HG02885 (cell line): ENCODE measurements at regions not wholly inside any gene's neighbourhood (a gene's known extent, or its start where the extent isn't known, plus 50 kb on each side); places are given as distances from the start of the nearest gene placed in this dataset.
"Not testable (repeated sequence)": the region's sequence is repeated elsewhere in the genome, so short reads cannot be mapped to it uniquely, and the experiment has no call there.

Experiments
- ATAC-seq: cut with Tn5 transposase; IDR thresholded peaks from one replicate; pipeline ENCODE4 v1.9.1; 2021; ENCODE audit warnings: mild to moderate bottlenecking; ENCODE audit not compliant: unreplicated experiment, poor library complexity

DNA sequence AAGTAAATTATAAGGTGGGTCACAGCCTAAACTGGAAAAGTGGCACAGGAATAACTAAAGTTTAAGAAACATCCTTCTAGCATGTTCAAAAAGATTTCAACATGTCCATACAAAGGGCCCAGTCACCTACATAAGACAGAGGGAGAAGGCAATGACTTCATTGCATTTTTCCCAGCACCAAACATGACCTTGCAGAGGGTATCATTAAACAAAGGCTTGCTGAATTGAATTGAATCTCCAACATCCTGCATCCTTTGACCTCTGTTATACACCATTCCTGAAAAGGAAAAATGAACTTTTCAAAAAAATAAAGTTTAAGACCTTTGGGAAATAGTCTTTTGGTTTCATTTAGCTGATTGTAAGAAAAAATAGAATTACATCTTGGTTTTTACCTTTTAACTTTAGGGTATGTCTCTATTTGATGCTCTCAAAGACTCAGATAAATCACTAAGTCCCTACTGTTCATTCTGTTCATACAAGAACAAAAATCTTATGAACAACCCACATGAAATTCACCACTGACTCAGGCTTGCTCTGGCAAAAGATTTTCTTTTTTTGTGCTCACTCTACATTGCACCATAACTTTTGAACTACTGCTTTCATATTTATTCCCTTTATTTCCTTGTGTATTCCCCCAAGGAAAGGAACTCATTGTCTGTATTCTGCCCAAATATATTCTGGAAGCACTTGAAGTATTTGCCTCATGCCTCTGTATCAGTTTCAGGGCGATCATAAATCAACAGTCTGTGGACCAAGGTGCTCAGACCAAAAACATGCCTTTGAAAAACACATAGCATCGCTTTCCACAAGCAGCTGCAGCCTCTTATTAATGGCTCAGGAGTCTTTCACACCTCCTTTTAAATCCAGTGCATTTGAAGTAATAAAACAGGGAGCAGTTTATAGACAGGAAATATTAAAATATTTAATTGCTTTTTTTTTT is 121.7 kb downstream of the DUSP6 start:
- ATAC-seq: no peak

GRCh38 chr12:89228491-89228890 is 123.8 kb downstream of the DUSP6 start:
- ATAC-seq: no peak

GRCh38 chr12:89227774-89228173 is 124.5 kb downstream of the DUSP6 start:
- ATAC-seq: no peak

- ATAC-seq: peak; percentile 58
These were observed 126.4 kb downstream of the DUSP6 start for GRCh38 chr12:89225808-89226411.

DNA sequence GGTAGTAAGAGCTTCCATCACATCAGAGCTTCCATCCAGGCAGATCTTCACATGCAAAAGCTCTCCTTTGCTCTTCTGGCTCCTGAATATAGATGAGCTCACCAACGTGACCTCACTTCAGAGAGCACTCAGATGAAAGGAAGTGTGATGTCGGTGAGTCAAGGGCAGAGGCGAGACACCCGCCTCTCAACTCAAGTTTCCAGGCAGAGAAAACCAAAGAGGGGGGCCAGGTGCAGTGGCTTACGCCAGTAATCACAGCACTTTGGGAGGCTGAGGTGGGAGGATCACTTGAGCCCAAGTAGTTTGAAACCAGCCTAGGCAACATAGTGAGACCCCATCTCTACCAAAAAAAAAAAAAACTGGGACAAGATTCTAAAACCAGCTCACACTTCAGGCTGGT is 126.9 kb downstream of the DUSP6 start:
- ATAC-seq: peak; percentile 84

DNA sequence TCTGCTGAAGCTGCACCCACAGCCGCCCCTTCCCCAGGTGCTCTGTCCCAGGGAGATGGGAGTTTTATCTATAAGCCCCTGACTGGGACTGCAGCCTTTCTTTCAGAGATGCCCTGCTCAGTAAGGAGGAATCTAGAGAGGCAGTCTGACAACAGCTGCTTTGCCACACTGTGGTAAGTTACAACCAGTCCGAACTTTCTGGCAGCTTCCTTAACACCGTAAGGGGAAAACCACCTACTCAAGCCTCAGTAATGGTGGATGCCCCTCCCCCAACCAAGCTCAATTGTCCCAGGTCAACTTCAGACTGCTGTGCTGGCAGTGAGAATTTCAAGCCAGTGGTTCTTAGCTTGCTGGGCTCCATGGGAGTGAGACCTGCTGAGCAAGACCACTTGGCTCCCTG is 129.7 kb downstream of the DUSP6 start:
- ATAC-seq: not testable (repeated sequence)

GRCh38 chr12:89217472-89217871 is 134.8 kb downstream of the DUSP6 start:
- no peak for ATAC-seq

DNA sequence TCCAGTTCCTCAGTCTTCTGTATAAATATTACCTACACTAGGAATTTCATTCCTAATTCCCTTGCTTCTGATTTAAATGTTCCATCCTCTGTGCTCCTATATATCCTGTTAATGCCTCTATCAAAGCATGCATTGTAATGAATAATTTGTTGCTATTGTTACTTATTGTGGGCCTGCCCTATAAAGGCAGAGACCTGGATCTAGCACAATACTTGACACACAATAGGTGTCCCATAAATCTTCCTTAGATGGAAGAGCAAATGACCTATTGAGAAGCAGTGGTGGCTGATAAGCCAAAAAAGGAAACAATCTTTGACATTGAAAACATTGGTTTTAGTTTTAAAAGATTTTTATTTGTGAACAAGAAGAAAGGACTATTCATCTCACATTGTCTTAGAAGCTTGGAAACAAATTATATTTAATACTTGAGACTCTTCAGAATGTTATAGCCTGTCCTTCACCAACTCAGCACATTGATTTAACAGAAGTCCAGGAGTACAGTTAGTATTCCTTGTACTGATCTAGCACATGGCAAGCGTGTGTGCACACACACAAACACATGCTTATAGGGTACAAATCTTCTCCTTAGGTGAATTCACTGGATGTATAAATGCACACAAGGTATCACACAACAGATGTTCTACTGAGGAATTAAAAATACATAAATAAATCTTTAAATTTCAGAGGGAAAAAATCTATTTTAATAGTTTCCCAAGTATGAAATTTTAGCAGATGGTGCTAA is 135.9 kb downstream of the DUSP6 start:
- ATAC-seq: no peak

DNA sequence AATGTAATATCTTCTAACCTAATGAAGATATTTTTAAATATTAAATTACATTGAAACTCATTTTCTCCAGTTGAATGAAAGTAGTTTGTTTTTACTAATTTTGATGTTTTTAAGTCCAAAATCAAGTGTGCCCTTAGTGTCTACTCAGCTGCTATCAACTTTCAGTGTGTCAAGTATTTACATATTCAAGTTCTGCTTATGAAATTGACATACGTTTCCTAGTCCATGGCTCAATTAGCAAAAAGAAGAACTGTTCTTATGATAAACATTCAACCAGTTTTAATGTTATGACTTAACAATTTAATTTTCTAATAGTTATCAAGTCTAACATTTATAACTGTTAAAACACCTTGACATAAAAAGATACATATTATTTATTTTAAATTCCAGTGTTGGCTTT is 137.1 kb downstream of the DUSP6 start:
- no peak for ATAC-seq

GRCh38 chr12:89213747-89214146 is 138.6 kb downstream of the DUSP6 start:
- ATAC-seq: no peak

DNA sequence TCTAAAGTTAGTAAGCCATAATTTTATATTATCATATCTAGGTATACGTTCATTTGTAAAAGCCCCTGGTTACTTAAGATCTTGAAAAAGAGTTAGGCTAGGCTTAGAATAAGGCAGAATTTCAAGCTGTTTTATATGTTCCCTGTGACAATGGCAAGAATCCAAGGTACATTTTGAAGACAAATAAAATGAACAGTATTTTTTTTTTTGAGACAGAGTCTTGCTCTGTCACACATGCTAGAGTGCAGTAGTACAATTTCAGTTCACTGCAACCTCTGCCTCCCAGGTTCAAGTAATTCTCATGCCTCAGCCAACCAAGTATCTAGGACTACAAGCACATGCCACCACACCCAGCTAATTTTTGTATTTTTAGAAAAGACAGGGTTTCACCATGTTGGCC is 139.2 kb downstream of the DUSP6 start:
- no peak for ATAC-seq

- ATAC-seq: no peak
These were observed 139.9 kb downstream of the DUSP6 start for GRCh38 chr12:89212339-89212771.

- ATAC-seq: no peak
These were observed 140.8 kb downstream of the DUSP6 start for GRCh38 chr12:89211456-89211855.

- ATAC-seq: peak; percentile 60
These were observed 142.0 kb downstream of the DUSP6 start for GRCh38 chr12:89210277-89210676.

DNA sequence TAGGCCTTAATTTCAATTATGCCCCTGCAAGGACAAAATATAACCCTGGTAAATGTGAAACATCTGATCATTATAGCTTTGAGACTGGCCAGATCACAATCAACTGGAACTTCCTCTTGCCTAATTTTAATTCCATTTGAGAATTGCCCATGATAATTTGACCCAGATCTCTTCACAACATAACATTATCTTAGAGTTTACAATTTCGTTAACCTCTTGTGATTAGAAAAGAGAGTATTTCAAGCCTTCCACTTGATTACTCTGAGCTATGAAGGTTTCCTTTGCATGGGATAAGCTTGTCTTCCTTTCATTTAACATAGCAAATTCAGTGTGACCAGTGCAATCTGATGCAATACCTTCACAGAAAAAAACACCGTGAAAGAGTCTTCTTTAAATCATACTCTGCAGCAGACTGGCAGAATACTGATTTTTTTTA is 143.6 kb downstream of the DUSP6 start:
- ATAC-seq: no peak

GRCh38 chr12:89206390-89206789 is 145.9 kb downstream of the DUSP6 start:
- no peak for ATAC-seq

GRCh38 chr12:89205517-89205916 is 146.8 kb downstream of the DUSP6 start:
- no peak for ATAC-seq

DNA sequence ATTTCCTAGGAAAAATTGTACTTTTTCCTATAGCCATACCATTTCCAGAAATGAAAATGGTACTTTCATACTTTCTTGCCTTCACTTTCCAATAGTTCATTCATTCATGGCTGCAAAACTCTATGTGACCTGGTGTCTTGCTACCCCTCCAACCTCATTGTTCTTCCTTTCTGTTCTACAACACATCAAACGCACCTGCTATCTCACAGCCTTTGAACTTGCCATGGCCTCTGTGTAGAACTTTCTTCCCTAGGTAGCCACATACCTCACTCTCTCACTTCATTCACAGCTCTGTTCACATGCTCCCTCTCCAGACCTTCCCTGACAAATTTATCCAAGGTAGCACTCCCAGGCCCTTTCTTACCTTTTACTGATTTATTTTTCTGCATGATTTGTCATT is 149.2 kb downstream of the DUSP6 start:
- ATAC-seq: no peak

- ATAC-seq: no peak
These were observed 152.1 kb downstream of the DUSP6 start for GRCh38 chr12:89200217-89200616.

DNA sequence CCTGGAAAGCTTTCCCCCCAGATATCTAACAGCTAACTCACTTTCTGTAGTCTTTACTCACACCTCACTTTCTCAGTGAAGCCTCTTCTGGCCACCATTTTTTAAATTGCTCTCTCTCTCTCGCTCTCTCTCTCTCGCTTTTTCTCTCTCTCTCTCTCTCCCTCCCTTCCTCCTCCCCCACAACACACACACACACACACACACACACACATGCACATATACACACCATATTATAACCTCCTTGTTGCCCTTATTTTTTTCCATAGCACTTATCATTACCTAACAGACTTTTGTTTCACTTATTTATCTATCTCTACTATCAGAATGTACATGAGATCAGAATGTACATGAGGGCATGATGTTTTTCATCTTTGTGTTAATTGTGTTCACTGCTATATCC is 156.8 kb downstream of the DUSP6 start:
- ATAC-seq: no peak

DNA sequence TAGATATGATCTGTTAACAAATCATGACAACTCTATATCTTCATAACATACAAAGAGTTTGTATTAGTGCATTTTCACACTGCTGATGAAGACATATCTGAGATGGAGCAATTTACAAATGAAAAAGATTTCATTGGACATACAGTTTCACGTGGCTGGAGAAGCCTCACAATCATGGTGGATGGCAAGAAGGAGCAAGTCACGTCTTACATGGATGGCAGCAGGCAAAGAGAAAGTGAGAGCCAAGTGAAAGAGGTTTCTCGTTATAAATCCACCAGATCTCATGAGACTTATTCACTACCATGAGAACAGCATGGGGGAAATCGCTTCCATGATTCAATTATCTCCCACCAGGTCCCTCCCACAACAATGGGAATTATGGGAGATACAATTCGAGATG is 157.6 kb downstream of the DUSP6 start:
- ATAC-seq: no peak
